Activated CD4-positive, alpha-beta T cell treated with anti-CD3 and anti-CD28 coated beads, Interleukin-2, amount 50 U/mL, for 1 hour (primary cell): ENCODE measurements at regions not wholly inside any gene's neighbourhood (a gene's known extent, or its start where the extent isn't known, plus 50 kb on each side); places are given as distances from the start of the nearest gene placed in this dataset.
"Not testable (repeated sequence)": the region's sequence is repeated elsewhere in the genome, so short reads cannot be mapped to it uniquely, and the experiment has no call there.

Source experiments
- DNase-seq: peaks from one replicate; pipeline ENCODE4 v3.0.0-alpha.2; 2020

GRCh38 chr11:87753143-87753542 is 422.1 kb downstream of the RAB38 start:
- no peak for DNase-seq

GRCh38 chr11:87743007-87743406 is 432.2 kb downstream of the RAB38 start:
- no peak for DNase-seq

DNA sequence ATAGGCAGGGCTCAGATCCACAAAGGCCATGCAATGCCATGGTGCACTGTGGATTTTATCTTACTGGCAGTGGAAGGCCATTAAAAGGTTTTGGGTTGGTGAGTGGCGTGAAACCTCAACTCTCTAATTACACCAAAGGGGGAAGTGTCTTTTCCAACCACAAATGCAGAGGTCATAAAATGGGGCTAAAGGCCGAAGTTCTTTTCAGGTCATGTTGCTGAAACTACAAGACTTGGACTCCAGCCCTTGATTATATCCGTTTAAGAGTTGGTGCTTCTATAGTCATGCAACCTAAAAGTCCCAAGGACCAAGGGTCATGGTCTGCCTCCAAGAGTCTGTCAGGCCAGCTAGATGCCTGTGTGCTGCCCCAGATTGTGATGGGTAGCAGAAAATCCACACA is 434.3 kb downstream of the RAB38 start:
- DNase-seq = no peak

DNA sequence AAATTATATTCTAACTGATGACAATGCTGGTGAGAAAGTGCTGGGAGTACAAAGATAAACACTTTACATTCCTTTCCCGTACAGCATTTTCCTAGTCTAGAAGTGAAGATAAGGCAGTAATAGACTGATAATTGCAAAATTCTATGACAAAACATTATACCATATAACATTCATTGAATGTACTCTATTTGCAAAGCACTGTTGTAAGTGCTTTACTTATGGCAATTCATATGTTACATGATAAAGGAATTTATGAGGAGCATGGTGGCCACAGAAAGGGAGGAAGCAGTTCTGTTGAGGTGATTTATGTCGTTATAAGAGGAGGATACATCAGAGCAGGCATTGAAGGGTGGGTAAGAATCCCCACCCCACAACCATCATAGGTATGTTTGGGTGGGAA is 434.8 kb downstream of the RAB38 start:
- no peak for DNase-seq

- DNase-seq = no peak
These were observed 435.5 kb downstream of the RAB38 start for GRCh38 chr11:87739766-87740165.

GRCh38 chr11:87739261-87739660 is 436.0 kb downstream of the RAB38 start:
- DNase-seq = no peak

DNA sequence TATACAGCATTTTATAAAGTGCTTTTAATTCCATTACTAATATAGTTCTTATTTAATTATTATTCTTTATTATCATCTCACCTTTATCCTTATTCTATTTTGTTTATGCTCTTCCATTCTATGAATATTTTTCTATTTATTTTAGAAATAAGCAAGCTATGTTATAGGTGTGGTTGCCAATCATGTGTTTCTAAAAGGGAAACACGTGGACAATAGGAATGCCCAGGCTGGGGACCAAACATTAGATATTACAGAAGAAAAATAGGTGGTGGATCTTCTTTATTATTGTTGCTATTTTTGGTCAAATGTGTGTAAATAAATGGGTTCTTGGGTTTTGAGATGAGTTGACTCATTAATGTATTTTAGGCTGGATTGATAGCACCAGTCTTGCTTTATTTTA is 438.3 kb downstream of the RAB38 start:
- DNase-seq = no peak

GRCh38 chr11:87726506-87726905 is 448.7 kb downstream of the RAB38 start:
- DNase-seq = no peak

GRCh38 chr11:87724358-87724757 is 450.9 kb downstream of the RAB38 start:
- no peak for DNase-seq

DNA sequence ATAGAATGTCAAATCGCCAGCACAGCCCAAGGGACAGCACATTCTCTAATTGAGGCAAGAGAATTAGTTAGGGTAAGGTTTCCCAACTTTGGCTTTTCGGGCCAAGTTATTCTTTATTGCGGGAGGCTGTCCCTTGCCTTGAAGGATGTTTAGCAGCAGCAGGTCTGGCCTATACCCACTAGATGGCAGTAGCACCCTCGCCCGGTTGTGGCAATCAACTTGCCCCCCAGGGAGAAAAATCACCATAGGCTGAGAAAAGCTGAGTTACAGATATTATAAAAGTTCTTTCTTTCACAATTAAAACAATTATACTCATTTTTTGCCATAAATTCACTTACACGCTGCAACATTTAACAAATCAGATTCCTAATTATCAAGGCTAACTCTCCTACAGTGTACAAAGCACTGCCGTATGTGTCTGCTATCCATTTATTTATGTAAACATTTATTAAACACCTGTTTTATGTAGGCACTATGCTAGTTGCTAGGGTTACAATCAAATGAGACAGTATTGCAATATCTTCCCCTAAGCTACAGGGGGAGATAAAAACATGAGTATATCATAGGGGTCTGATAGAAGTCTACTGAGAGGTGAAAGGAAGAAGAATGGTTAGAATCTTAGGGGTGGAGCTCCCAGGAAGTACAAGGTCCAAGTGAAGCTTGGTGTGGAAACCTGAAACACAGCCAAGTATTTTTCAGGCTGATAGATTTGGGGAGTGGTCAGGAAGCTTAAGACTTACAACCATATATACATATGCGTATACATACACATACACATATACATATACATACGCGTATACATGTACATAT is 452.3 kb downstream of the RAB38 start:
- no peak for DNase-seq

DNA sequence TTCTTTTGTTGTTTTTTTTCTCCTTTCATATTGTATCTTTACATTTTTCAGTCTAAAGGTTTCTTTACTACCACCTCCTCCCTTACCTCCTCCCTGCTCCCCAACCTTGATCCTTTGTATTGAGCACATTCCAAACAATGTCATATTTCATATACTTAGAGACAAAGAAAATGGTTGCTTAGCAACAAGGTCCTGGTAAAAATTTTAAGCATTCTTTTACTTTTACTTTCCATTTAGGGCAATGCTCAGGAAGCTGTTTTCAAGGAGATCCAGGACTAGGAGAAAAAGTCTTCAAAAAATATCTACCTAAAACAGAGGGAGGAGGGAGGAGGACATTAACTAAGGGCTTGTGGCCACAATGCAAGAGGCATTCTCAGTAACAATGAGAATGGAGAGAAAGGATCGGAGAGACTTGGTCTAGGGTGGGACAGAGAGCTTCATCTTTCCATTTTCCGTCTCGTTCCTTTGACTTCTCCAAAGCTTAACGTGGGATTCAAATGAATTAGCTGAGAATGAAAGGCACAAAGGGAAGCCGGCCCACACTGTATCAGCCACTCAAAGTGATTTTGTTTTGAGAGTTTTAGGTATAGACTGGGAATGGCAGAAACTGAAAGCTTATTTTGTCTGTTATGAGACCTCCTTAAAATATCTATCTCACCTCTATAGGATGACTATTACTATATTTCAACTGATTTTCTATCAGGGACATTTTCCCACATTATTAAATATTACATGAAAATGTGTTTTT is 455.7 kb downstream of the RAB38 start:
- no peak for DNase-seq

DNA sequence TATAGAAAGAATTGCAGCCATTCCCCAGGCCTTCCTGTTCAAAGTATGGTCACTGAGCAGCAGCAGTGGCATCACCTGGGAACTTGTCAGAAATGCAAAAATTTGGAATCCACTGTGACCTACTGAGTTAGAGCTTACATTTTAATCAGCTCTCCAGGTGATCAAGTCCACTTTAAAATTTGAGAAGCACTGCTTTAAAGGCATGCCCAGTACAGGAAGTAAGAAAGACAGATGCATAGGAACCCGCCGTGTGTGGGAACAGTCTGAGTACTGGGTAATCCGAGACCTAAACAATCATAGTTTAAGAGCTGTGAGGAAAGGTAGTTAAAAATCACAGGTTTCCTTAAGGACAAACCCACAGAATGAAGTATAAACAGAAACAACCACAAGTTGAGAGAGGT is 462.4 kb downstream of the RAB38 start:
- DNase-seq = no peak

DNA sequence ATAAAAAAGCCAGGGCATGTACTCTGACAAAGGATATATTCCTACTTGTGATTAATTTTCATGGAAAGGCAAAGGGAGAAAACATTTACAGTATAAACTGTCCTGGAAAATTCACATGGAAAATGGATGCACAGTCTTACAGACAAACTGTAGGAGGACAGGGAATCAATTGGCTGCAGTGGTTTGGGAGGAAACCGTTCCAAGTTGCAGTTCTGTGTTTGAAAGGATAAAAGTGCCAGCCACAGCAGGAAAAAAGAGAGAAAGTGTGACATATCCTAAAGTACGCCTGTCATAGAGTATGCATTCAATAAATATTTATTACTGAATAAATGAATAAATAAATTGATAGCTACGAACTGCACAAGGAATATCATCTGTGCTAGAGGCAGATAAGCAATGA is 462.9 kb downstream of the RAB38 start:
- DNase-seq = no peak

GRCh38 chr11:87703589-87703988 is 471.7 kb downstream of the RAB38 start:
- DNase-seq = not testable (repeated sequence)

DNA sequence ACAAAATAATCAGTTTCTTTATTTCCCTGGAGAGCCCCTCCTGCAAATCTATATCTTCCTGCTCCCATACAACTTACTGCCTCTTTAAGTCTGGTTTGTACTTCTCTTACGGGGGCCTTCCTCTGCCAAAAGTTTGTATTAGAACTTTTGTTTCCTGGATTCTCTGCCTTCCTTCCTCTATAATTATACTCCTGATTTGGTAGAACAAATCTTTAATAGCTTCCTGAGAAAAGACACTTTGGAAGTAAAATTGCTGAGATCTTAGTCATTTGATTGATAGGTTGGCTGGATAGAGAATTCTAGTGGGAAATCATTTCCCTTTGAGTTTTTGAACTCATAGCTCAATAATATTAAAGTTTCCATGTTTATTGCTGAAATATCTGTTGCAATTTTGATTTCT is 499.2 kb downstream of the RAB38 start:
- no peak for DNase-seq

DNA sequence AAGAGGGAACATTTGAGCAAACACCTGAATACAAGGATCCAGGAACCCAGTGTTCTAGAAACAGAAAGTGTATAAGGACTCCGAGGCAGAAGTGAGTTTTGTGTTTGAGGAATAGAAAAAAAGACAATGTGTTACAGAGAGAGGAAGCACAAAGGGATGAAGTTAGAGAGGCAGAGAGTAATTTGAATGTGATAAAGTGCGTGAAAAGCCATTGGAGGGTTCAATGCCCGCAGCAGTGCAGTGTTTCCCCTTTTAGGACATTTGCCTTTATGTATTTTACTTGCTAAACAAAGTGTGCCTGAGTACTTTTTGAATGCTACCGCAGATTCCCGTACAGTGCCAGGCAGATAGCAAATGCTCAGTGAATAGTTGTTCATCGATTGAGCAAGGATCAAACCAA is 508.5 kb downstream of the RAB38 start:
- DNase-seq = no peak

DNA sequence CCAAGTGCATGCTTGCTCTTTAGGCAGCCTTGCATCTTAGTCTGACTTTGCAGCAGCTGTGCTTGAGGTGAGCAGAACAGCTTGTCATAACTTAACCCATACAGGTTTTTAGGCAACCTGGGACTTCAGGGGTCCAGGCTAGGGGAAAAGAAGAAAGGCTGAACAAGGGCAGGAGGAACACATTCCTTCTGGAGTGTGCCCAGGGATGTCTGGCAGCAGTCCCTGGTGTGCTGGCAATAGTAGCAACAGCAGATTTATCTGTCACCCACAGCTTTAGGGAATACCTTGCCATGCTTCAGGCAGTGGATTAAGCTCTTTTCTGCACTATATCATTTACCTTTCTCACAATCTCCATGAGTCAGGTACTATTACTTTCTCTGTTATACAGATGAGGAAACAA is 513.0 kb downstream of the RAB38 start:
- DNase-seq = no peak

GRCh38 chr11:87660926-87661660 is 514.1 kb downstream of the RAB38 start:
- DNase-seq = no peak

GRCh38 chr11:87659807-87660206 is 515.4 kb downstream of the RAB38 start:
- DNase-seq = no peak

GRCh38 chr11:87645626-87646025 is 529.6 kb downstream of the RAB38 start:
- no peak for DNase-seq

DNA sequence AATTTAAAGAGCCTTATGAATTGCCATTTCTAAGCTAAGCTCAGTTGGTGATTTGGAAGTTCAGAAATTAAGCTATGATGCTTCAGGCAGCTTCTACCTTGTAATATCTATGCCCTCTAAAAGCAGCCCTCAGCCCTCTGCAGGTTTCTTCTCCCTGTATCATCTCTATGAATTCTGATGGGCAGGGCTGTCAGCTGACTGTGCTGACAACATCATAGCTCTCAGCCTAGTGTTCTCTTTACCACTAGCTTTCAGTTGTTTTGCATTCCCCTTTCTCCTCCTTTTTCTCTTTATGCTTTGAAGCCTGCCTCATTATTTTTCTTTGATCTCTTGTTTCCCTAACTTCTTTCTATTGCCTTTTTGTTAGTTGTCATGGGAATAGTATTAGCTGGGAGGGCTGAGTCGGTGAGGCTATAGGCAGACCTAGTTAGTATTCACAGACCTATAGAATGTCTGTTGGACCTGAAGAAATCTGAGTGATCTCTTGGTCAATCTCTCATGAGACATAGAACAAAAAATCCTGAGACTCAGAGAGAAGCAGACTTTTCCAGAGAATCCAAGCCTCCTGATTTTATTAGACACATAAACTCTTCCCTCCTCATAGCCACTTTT is 535.4 kb downstream of the RAB38 start:
- DNase-seq = no peak

GRCh38 chr11:87635001-87635400 is 540.2 kb downstream of the RAB38 start:
- DNase-seq = no peak

GRCh38 chr11:87634331-87634730 is 540.9 kb downstream of the RAB38 start:
- DNase-seq = no peak
